HepG2 (cell line): ENCODE measurements at regions not wholly inside any gene's neighbourhood (a gene's known extent, or its start where the extent isn't known, plus 50 kb on each side); places are given as distances from the start of the nearest gene placed in this dataset.

Experiments used
- ATAC-seq: fragments of 200-7000 bp; cut with Tn5 transposase; 3 replicates; pipeline ENCODE4 v1.9.1; 2020; ENCODE audit warnings: mild to moderate bottlenecking, moderate library complexity
- BruUV-seq: library from RNA; stranded (reverse); fragments of 400-500 nt; replicated peaks from 2 replicates; lab custom pipeline; 2021; lab: Mats Ljungman, UMichigan
- CTCF ChIA-PET: fragments of 300-600 bp; formaldehyde crosslinking; extraction: SDS; loops from one replicate; lab custom pipeline; 2021; ENCODE audit warnings: low total read pairs, inconsistent platforms, low intra/inter-chr PET ratio; lab: Yijun Ruan, JAX
- POLR2A ChIA-PET: fragments of 350-600 bp; sonication (Branson Sonifier 250); formaldehyde crosslinking; loops from one replicate; lab custom pipeline; 2020; ENCODE audit warnings: antibody characterized with exemption, inconsistent platforms; lab: Yijun Ruan, JAX
- DNase-seq: peaks from one replicate; pipeline ENCODE4 v3.0.0-alpha.2; 2015; ENCODE audit warnings: low spot score
- FAIRE-seq: peaks from 3 replicates; lab custom pipeline; 2011; peaks lifted over from hg19 to GRCh38; lab: Jason Lieb, UNC
- H2AFZ ChIP-seq: one replicate; pipeline ENCODE4 v1.6.1; 2011; ENCODE audit warnings: low read length, inconsistent platforms
- H3K27ac ChIP-seq: fragments of 300-600 bp; 3 replicates; pipeline ENCODE4 v1.8.0; 2011; ENCODE audit warnings: mixed run types, mild to moderate bottlenecking, mixed read lengths, low read length, inconsistent platforms; ENCODE audit not compliant: insufficient read depth; ENCODE audit errors: extremely low read length
- H3K27me3 ChIP-seq, 2 experiments: fragments of 200-600 bp in 1 of 2; 2 replicates in 1 of 2; 3 replicates in 1 of 2; pipeline versions ENCODE4 v1.6.0 to v1.8.0; 2011; ENCODE audit warnings: low read length in 2 of 2, mild to moderate bottlenecking in 2 of 2, moderate library complexity in 2 of 2, inconsistent platforms in 1 of 2; ENCODE audit not compliant: insufficient read depth in 2 of 2, control insufficient read depth in 1 of 2
- H3K36me3 ChIP-seq, 2 experiments: fragments of 200-600 bp in 1 of 2; replicated peaks in 1 of 2; 2 replicates in 1 of 2; 3 replicates in 1 of 2; pipeline versions ENCODE4 v1.5.1 to v1.8.0; 2011; ENCODE audit warnings: low read length in 2 of 2, inconsistent platforms in 1 of 2; ENCODE audit not compliant: insufficient read depth in 2 of 2, control insufficient read depth in 1 of 2
- H3K4me1 ChIP-seq: 2 replicates; pipeline ENCODE4 v1.5.1; 2012; ENCODE audit warnings: low read length, inconsistent platforms; ENCODE audit not compliant: insufficient read depth
- H3K4me2 ChIP-seq: 2 replicates; pipeline ENCODE4 v1.6.0; 2011; ENCODE audit warnings: low read depth, low read length, inconsistent platforms
- H3K4me3 ChIP-seq, 3 experiments: fragments of 200-600 bp in 1 of 3; sonication (generic), shearing (Covaris generic) in 1 of 3; replicated peaks in 1 of 3; 2 replicates each; pipeline ENCODE4 v1.5.1; 2011 to 2016; ENCODE audit warnings: low read length in 3 of 3, inconsistent platforms in 2 of 3, low read depth in 2 of 3, mild to moderate bottlenecking in 2 of 3, control low read depth in 1 of 3, mixed read lengths in 1 of 3; ENCODE audit not compliant: insufficient read depth in 1 of 3
- H3K79me2 ChIP-seq: one replicate; pipeline ENCODE4 v1.6.1; 2011; ENCODE audit warnings: low read length, inconsistent platforms; ENCODE audit not compliant: insufficient read depth
- H3K9ac ChIP-seq: 2 replicates; pipeline ENCODE4 v1.6.0; 2011; ENCODE audit warnings: mild to moderate bottlenecking, low read depth, low read length, inconsistent platforms; ENCODE audit not compliant: insufficient read depth
- H3K9me3 ChIP-seq: 2 replicates; pipeline ENCODE4 v1.5.1; 2012; ENCODE audit warnings: mild to moderate bottlenecking, low read length
- H4K20me1 ChIP-seq: 2 replicates; pipeline ENCODE4 v1.6.0; 2011; ENCODE audit warnings: inconsistent platforms, mild to moderate bottlenecking, low read length, moderate library complexity; ENCODE audit not compliant: insufficient read depth
- ATM ChIP-seq: fragments of 450-650 bp; IDR thresholded peaks from 2 replicates; pipeline ENCODE4 v1.7.1; 2017; ENCODE audit warnings: mild to moderate bottlenecking, borderline replicate concordance
- KDM5A ChIP-seq: fragments of 200-600 bp; sonication (generic); IDR thresholded peaks from 2 replicates; pipeline ENCODE4 v1.7.0; 2018; ENCODE audit warnings: antibody characterized with exemption, mild to moderate bottlenecking, low read length, borderline replicate concordance
- MLXIP ChIP-seq: sonication (generic); formaldehyde crosslinking; IDR thresholded peaks from 2 replicates; pipeline ENCODE4 v1.9.0; 2021; ENCODE audit warnings: missing genetic modification reagents, borderline replicate concordance
- PCBP2 ChIP-seq: fragments of 200-400 bp; formaldehyde crosslinking; optimal IDR thresholded peaks from 2 replicates; pipeline ENCODE3; 2018; ENCODE audit warnings: low read length, low read depth; ENCODE audit not compliant: poor library complexity, severe bottlenecking
- RXRB ChIP-seq: IDR thresholded peaks from 2 replicates; pipeline ENCODE4 v1.6.1; 2016; ENCODE audit warnings: borderline replicate concordance, missing genetic modification reagents, missing compliant biosample characterization
- SAFB2 ChIP-seq: sonication (generic); formaldehyde crosslinking; IDR thresholded peaks from 2 replicates; pipeline ENCODE4 v1.5.1; 2020; ENCODE audit warnings: missing genetic modification reagents, low read depth, mild to moderate bottlenecking, borderline replicate concordance
- SMAD3 ChIP-seq: sonication (generic); formaldehyde crosslinking; IDR thresholded peaks from 2 replicates; pipeline ENCODE4 v1.4.0; 2020; ENCODE audit warnings: missing genetic modification reagents
- SP2 ChIP-seq: sonication (generic); formaldehyde crosslinking; IDR thresholded peaks from 2 replicates; pipeline ENCODE4 v1.5.1; 2020; ENCODE audit warnings: mild to moderate bottlenecking, missing genetic modification reagents
- TAF1 ChIP-seq: sonication (generic); formaldehyde crosslinking; IDR thresholded peaks from 2 replicates; pipeline ENCODE4 v1.4.0; 2020; ENCODE audit warnings: missing genetic modification reagents
- TEAD3 ChIP-seq: optimal IDR thresholded peaks from 2 replicates; pipeline ENCODE3; 2016; ENCODE audit warnings: borderline replicate concordance
- ZNF256 ChIP-seq: sonication (generic); formaldehyde crosslinking; conservative IDR thresholded peaks from 2 replicates; pipeline ENCODE4 v1.4.0; 2020; ENCODE audit warnings: missing genetic modification reagents
- ZNF34 ChIP-seq: sonication (generic); formaldehyde crosslinking; IDR thresholded peaks from 2 replicates; pipeline ENCODE4 v1.4.0; 2020; ENCODE audit warnings: mild to moderate bottlenecking, missing genetic modification reagents, borderline replicate concordance
- ZNF430 ChIP-seq: sonication (generic); formaldehyde crosslinking; IDR thresholded peaks from 2 replicates; pipeline ENCODE4 v1.9.0; 2021; ENCODE audit warnings: mild to moderate bottlenecking, missing genetic modification reagents
- ZNF451 ChIP-seq: sonication (generic); formaldehyde crosslinking; IDR thresholded peaks from 2 replicates; pipeline ENCODE4 v1.5.0; 2020; ENCODE audit warnings: mild to moderate bottlenecking, missing genetic modification reagents
- WGBS: methylation state at CpG from one replicate; pipeline ENCODE4 v1.1.6; 2017; ENCODE audit warnings: low lambda C conversion rate; 5-methylcytosine and 5-hydroxymethylcytosine counted together
- in situ Hi-C: cut with HindIII; loops from 2 replicates; pipeline ENCODE4 v1.10.0; 2017; ENCODE audit warnings: low pct_unique_long_range_greater_than_20kb; ENCODE audit not compliant: extremely low pct_ligation_motif_present
- intact Hi-C: fragments of 100-400 bp; cut with micrococcal nuclease; formaldehyde crosslinking; loops from one replicate; pipeline ENCODE4 v1.10.0; 2022; ENCODE audit not compliant: unreplicated experiment
- TF ChIP-seq, protein P1 (sequence below): IDR thresholded peaks from 2 replicates; pipeline ENCODE4 v1.6.1; 2018; ENCODE audit warnings: missing genetic modification reagents
- TF ChIP-seq, protein P2 (sequence below): sonication (generic); formaldehyde crosslinking; IDR thresholded peaks from 2 replicates; pipeline ENCODE4 v1.5.1; 2020; ENCODE audit warnings: mild to moderate bottlenecking, missing genetic modification reagents, moderate library complexity

- 0% methylated on average over 1 of the region's 2 CpGs for WGBS
- in situ Hi-C loops: no loop called here
- Histone ChIP-seq H3K27me3 (no peaks in the 10 kb centered on the region), H3K4me3 (no peak overlapping the region), H4K20me1 (no peaks in the 10 kb centered on the region), H3K36me3 (no peaks in the 10 kb centered on the region), H2AFZ (no peak overlapping the region), H3K4me1 (no peaks in the 10 kb centered on the region), H3K79me2 (no peaks in the 10 kb centered on the region), H3K4me2 (no peak overlapping the region), H3K9me3 (no peaks in the 10 kb centered on the region), H3K9ac (no peak overlapping the region), H3K27ac (no peak overlapping the region)
- ATAC-seq (no peak), DNase-seq (no peak), FAIRE-seq (no peak)
- POLR2A ChIA-PET: no interaction called here
- intact Hi-C loops: no loop called here
- CTCF ChIA-PET: no interaction called here
- BruUV-seq: no TSS peak
- TF ChIP-seq TEAD3 (no peak), ZNF34 (CRISPR knock-in tag) (no peak)
- TF ChIP-seq, protein P1, sequence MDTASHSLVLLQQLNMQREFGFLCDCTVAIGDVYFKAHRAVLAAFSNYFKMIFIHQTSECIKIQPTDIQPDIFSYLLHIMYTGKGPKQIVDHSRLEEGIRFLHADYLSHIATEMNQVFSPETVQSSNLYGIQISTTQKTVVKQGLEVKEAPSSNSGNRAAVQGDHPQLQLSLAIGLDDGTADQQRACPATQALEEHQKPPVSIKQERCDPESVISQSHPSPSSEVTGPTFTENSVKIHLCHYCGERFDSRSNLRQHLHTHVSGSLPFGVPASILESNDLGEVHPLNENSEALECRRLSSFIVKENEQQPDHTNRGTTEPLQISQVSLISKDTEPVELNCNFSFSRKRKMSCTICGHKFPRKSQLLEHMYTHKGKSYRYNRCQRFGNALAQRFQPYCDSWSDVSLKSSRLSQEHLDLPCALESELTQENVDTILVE (CRISPR knock-in tag): no peak
Observed at GRCh38 chr4:136457004-136457403, 1075.3 kb downstream of the PCDH18 start.

GRCh38 chr4:136443006-136443405, 1089.3 kb downstream of the PCDH18 start:
- CTCF ChIA-PET: no interaction called here
- TF ChIP-seq SP2 (CRISPR knock-in tag) (no peak), MLXIP (no peak), TAF1 (CRISPR knock-in tag) (no peak), SAFB2 (no peak), RXRB (CRISPR knock-in tag) (no peak), KDM5A (no peak), PCBP2 (no peak), ZNF256 (CRISPR knock-in tag) (no peak), ZNF430 (no peak), ATM (no peak), ZNF451 (CRISPR knock-in tag) (no peak), SMAD3 (CRISPR knock-in tag) (no peak)
- TF ChIP-seq, protein P2, sequence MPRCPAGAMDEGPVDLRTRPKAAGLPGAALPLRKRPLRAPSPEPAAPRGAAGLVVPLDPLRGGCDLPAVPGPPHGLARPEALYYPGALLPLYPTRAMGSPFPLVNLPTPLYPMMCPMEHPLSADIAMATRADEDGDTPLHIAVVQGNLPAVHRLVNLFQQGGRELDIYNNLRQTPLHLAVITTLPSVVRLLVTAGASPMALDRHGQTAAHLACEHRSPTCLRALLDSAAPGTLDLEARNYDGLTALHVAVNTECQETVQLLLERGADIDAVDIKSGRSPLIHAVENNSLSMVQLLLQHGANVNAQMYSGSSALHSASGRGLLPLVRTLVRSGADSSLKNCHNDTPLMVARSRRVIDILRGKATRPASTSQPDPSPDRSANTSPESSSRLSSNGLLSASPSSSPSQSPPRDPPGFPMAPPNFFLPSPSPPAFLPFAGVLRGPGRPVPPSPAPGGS (CRISPR knock-in tag): no peak

More at GRCh38 chr4:136443006-136443405, 1089.3 kb downstream of the PCDH18 start:
- H3K79me2 ChIP-seq: no peaks in the 10 kb centered on the region
- H3K9ac ChIP-seq: no peak overlapping the region
- POLR2A ChIA-PET: no interaction called here
- WGBS: 10% methylated on average over 4 of the region's 4 CpGs
- no TSS peak for BruUV-seq
- H3K36me3 ChIP-seq: no peaks in the 10 kb centered on the region
- DNase-seq (no peak), ATAC-seq (no peak), FAIRE-seq (no peak)
- no peak overlapping the region for H3K27ac ChIP-seq
- no peaks in the 10 kb centered on the region for H3K27me3 ChIP-seq
- no peaks in the 10 kb centered on the region for H3K4me1 ChIP-seq
- in situ Hi-C loops: no loop called here
- no peaks in the 10 kb centered on the region for H4K20me1 ChIP-seq
- H3K9me3 ChIP-seq: no peaks in the 10 kb centered on the region
- H3K4me3 ChIP-seq: no peak overlapping the region
- intact Hi-C loops: no loop called here
- no peak overlapping the region for H3K4me2 ChIP-seq
- H2AFZ ChIP-seq: no peak overlapping the region
